Esophagus squamous epithelium (tissue), 5 donors: ENCODE measurements at regions not wholly inside any gene's neighbourhood (a gene's known extent, or its start where the extent isn't known, plus 50 kb on each side); places are given as distances from the start of the nearest gene placed in this dataset.

Source experiments
- DNase-seq: peaks from one replicate; lab custom pipeline; 2025; lab: John Stamatoyannopoulos, UW
- H3K27ac ChIP-seq, 4 donors: fragments of 200-600 bp; sonication (generic); one replicate each; pipeline ENCODE4 v1.5.1; 2016 to 2019; ENCODE audit warnings: mild to moderate bottlenecking in 1 of 4
- H3K27me3 ChIP-seq, 4 donors: fragments of 200-600 bp; sonication (generic); 1 replicate in 3 of 4; 2 replicates in 1 of 4; pipeline versions ENCODE4 v1.5.1 to v1.6.0; 2017 to 2021; ENCODE audit warnings: antibody characterized with exemption in 1 of 4
- H3K36me3 ChIP-seq, 3 donors: fragments of 200-600 bp; sonication (generic); one replicate each; pipeline ENCODE4 v1.5.1; 2016 to 2019
- H3K4me1 ChIP-seq, 3 donors: fragments of 200-600 bp; sonication (generic); one replicate each; pipeline ENCODE4 v1.5.1; 2017 to 2019
- H3K4me3 ChIP-seq, 4 donors: fragments of 200-600 bp; sonication (generic); 1 replicate in 3 of 4; 2 replicates in 1 of 4; pipeline ENCODE4 v1.5.1; 2016 to 2019; ENCODE audit warnings: mild to moderate bottlenecking in 2 of 4, moderate library complexity in 1 of 4
- H3K9me3 ChIP-seq, 3 donors: fragments of 200-600 bp; sonication (generic); one replicate each; pipeline ENCODE4 v1.5.1; 2016 to 2019
- CTCF ChIP-seq, 6 experiments: fragments of 450-650 bp in 4 of 6; fragments of 200-600 bp in 2 of 6; sonication (generic) in 2 of 6; IDR thresholded peaks; one replicate each; pipeline ENCODE4 v1.5.1; 2016 to 2019; ENCODE audit warnings: antibody characterized with exemption in 6 of 6, mild to moderate bottlenecking in 4 of 6, moderate library complexity in 4 of 6
- POLR2A ChIP-seq, 4 donors: fragments of 450-650 bp; IDR thresholded peaks; one replicate each; pipeline ENCODE4 v1.6.1; 2017; ENCODE audit warnings: antibody characterized with exemption in 4 of 4, mild to moderate bottlenecking in 4 of 4, moderate library complexity in 3 of 4
- WGBS, 2 donors: methylation state at CpG; one replicate each; pipeline ENCODE4 v1.1.5; 2018; 5-methylcytosine and 5-hydroxymethylcytosine counted together
- intact Hi-C: fragments of 100-400 bp; cut with DNase I; formaldehyde crosslinking; loops from one replicate; pipeline ENCODE4 v1.15.0; 2022
- donor health status: DM: yes; HTN: yes; CAD: no.

DNA sequence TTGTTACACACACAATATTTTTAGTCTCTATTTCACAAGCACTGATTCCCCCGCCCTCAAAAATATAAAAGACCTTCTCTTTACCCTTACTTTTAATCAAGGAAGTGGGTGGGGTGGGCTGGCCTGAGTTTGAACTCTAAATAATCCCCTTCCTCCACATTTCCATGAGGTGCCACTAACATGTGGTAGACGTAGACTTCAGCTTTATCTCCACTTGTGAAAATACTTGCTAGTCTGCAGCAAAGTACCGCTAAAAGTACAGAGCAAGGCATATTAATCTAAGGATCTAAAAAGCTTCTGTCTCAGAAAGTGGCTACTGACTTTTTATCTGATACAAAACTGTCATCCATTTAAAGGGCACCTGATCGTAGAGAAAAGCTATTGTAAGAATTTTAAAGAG is 739.6 kb upstream of the SLC10A2 start:
- no peak overlapping the region for H3K27ac ChIP-seq
- intact Hi-C loops = no loop called here
- H3K4me1 ChIP-seq = no peaks in the 10 kb centered on the region
- DNase-seq = no peak
- no peaks in the 10 kb centered on the region for H3K9me3 ChIP-seq
- H3K36me3 ChIP-seq = no peaks in the 10 kb centered on the region
- 34 to 35% methylated on average over 4 of the region's 4 CpGs for WGBS, 2 donors
- no peak for TF ChIP-seq POLR2A (IDR thresholded peaks at IDR 0.05)
- no peak for TF ChIP-seq CTCF (IDR thresholded peaks at IDR 0.05)
- no peaks in the 10 kb centered on the region for H3K27me3 ChIP-seq
- H3K4me3 ChIP-seq = no peak overlapping the region

GRCh38 chr13:103803349-103803748 is 737.1 kb upstream of the SLC10A2 start:
- WGBS, 2 donors = 19 to 24% methylated on average over 2 of the region's 2 CpGs
- Histone ChIP-seq H3K4me1 (no peaks in the 10 kb centered on the region), H3K9me3 (no peaks in the 10 kb centered on the region), H3K36me3 (no peaks in the 10 kb centered on the region), H3K4me3 (no peak overlapping the region), H3K27ac (no peak overlapping the region), H3K27me3 (no peaks in the 10 kb centered on the region)
- TF ChIP-seq CTCF (IDR thresholded peaks at IDR 0.05) (no peak), POLR2A (IDR thresholded peaks at IDR 0.05) (no peak)
- intact Hi-C loops = no loop called here
- no peak for DNase-seq

DNA sequence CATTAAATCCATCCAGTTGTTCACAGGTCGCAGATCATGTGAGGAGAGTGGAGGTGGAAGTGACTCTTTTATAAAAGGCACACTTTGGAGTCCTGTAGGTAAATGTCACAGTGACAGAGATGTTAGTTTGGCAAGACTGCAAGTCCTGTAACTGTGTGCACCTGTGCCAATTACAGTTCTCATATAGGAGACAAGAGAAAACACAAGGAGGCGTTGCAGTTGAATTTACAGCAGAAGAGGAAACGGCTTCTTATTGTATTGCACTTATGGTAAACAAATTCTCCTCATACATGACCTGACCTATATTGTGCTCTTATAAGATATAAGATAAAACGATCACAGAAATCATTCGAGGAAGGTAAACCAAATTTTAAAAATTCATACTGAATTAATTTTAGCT is 732.8 kb upstream of the SLC10A2 start:
- no peak overlapping the region for H3K4me3 ChIP-seq
- no peaks in the 10 kb centered on the region for H3K27me3 ChIP-seq
- H3K9me3 ChIP-seq = no peaks in the 10 kb centered on the region
- no peak overlapping the region for H3K27ac ChIP-seq
- WGBS, 2 donors = 57% methylated on average over 5 of the region's 5 CpGs
- no peaks in the 10 kb centered on the region for H3K36me3 ChIP-seq
- no peak for DNase-seq
- intact Hi-C loops = no loop called here
- H3K4me1 ChIP-seq = no peaks in the 10 kb centered on the region
- TF ChIP-seq CTCF (IDR thresholded peaks at IDR 0.05) (no peak), POLR2A (IDR thresholded peaks at IDR 0.05) (no peak)

GRCh38 chr13:103795892-103796478 is 729.8 kb upstream of the SLC10A2 start:
- DNase-seq = no peak
- Histone ChIP-seq H3K36me3 (no peaks in the 10 kb centered on the region), H3K27me3 (no peaks in the 10 kb centered on the region), H3K27ac (no peak overlapping the region), H3K4me1 (no peaks in the 10 kb centered on the region), H3K9me3 (no peaks in the 10 kb centered on the region), H3K4me3 (no peak overlapping the region)
- WGBS, 2 donors = 69 to 80% methylated on average over 3 of the region's 3 CpGs
- TF ChIP-seq POLR2A (IDR thresholded peaks at IDR 0.05) (no peak), CTCF (IDR thresholded peaks at IDR 0.05) (no peak)
- intact Hi-C loops = no loop called here

DNA sequence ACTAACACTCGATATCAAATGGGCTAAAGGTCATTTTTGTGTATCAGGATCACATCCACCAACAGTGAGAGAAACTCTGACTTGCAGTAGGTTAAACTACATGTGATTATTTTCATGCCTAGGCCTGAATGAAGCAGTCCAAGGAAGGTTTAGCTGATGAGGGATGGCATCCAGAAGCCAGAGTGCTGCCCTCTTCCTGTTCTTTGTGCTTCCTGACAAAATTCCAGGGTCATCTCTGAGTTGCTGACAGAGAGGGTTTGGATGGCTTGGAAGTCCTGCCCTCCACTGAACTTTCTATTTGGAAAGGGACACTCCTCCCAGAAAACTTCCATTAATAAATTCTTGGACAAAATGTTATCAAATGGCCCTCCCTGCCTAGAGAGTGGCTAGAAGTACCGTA is 728.3 kb upstream of the SLC10A2 start:
- H3K4me3 ChIP-seq = no peak overlapping the region
- no peaks in the 10 kb centered on the region for H3K4me1 ChIP-seq
- no peak overlapping the region for H3K27ac ChIP-seq
- H3K9me3 ChIP-seq = no peaks in the 10 kb centered on the region
- intact Hi-C loops = no loop called here
- no peaks in the 10 kb centered on the region for H3K36me3 ChIP-seq
- WGBS, 2 donors = 78 to 79% methylated on average over 2 of the region's 2 CpGs
- TF ChIP-seq POLR2A (IDR thresholded peaks at IDR 0.05) = no peak
- no peak for TF ChIP-seq CTCF (IDR thresholded peaks at IDR 0.05)
- no peaks in the 10 kb centered on the region for H3K27me3 ChIP-seq
- DNase-seq = no peak
